HEK293T (cell line): ENCODE measurements at regions not wholly inside any gene's neighbourhood (a gene's known extent, or its start where the extent isn't known, plus 50 kb on each side); places are given as distances from the start of the nearest gene placed in this dataset.

Experiments
- CTCF ChIA-PET: fragments of 350-600 bp; formaldehyde crosslinking; extraction: SDS; loops from one replicate; lab custom pipeline; 2021; ENCODE audit warnings: antibody characterized with exemption, inconsistent platforms; lab: Yijun Ruan, JAX
- POLR2A ChIA-PET: fragments of 350-600 bp; formaldehyde crosslinking; extraction: SDS; loops from one replicate; lab custom pipeline; 2020; ENCODE audit warnings: antibody characterized with exemption, inconsistent platforms; lab: Yijun Ruan, JAX
- DNase-seq: peaks from one replicate; pipeline ENCODE4 v3.0.0; 2012; ENCODE audit warnings: mixed read lengths; ENCODE audit errors: extremely low spot score
- ARNT ChIP-seq: fragments of 450-650 bp; IDR thresholded peaks from 2 replicates; pipeline ENCODE4 v1.6.1; 2017; ENCODE audit warnings: mild to moderate bottlenecking
- BHLHE40 ChIP-seq: fragments of 450-650 bp; IDR thresholded peaks from 2 replicates; pipeline ENCODE4 v1.6.1; 2016; ENCODE audit warnings: mild to moderate bottlenecking, moderate library complexity, borderline replicate concordance
- CTBP1 ChIP-seq: fragments of 450-650 bp; IDR thresholded peaks from 2 replicates; pipeline ENCODE4 v1.6.1; 2016; ENCODE audit warnings: borderline replicate concordance
- ELF4 ChIP-seq: fragments of 450-650 bp; IDR thresholded peaks from 2 replicates; pipeline ENCODE4 v1.6.1; 2017; ENCODE audit warnings: antibody characterized with exemption
- FOXA1 ChIP-seq: fragments of 450-650 bp; IDR thresholded peaks from 2 replicates; pipeline ENCODE4 v1.6.1; 2016; ENCODE audit warnings: mild to moderate bottlenecking
- FOXK2 ChIP-seq: fragments of 450-650 bp; IDR thresholded peaks from 2 replicates; pipeline ENCODE4 v1.6.1; 2016; ENCODE audit warnings: mild to moderate bottlenecking
- FOXM1 ChIP-seq: fragments of 450-650 bp; IDR thresholded peaks from 2 replicates; pipeline ENCODE4 v1.6.1; 2017; ENCODE audit warnings: mild to moderate bottlenecking, borderline replicate concordance
- HDGF ChIP-seq: fragments of 450-650 bp; IDR thresholded peaks from 2 replicates; pipeline ENCODE4 v1.6.1; 2017; ENCODE audit warnings: antibody characterized with exemption, borderline replicate concordance
- L3MBTL2 ChIP-seq: fragments of 450-650 bp; conservative IDR thresholded peaks from 2 replicates; pipeline ENCODE4 v1.6.1; 2016; ENCODE audit warnings: mild to moderate bottlenecking
- LEF1 ChIP-seq: fragments of 450-650 bp; IDR thresholded peaks from 2 replicates; pipeline ENCODE4 v1.6.1; 2017; ENCODE audit warnings: mild to moderate bottlenecking, borderline replicate concordance
- NFRKB ChIP-seq: fragments of 450-650 bp; IDR thresholded peaks from 2 replicates; pipeline ENCODE4 v1.6.1; 2016; ENCODE audit warnings: mild to moderate bottlenecking, moderate library complexity
- SP1 ChIP-seq: fragments of 450-650 bp; IDR thresholded peaks from 2 replicates; pipeline ENCODE4 v1.6.1; 2017
- SUZ12 ChIP-seq: fragments of 450-650 bp; IDR thresholded peaks from 2 replicates; pipeline ENCODE4 v1.6.1; 2016; ENCODE audit warnings: mild to moderate bottlenecking
- TARDBP ChIP-seq: fragments of 450-650 bp; IDR thresholded peaks from 2 replicates; pipeline ENCODE4 v1.6.1; 2016
- ZNF384 ChIP-seq: fragments of 450-650 bp; IDR thresholded peaks from 2 replicates; pipeline ENCODE4 v1.6.1; 2016
- TF ChIP-seq, protein P1 (sequence below): fragments of 450-650 bp; IDR thresholded peaks from 2 replicates; pipeline ENCODE4 v1.6.1; 2016

DNA sequence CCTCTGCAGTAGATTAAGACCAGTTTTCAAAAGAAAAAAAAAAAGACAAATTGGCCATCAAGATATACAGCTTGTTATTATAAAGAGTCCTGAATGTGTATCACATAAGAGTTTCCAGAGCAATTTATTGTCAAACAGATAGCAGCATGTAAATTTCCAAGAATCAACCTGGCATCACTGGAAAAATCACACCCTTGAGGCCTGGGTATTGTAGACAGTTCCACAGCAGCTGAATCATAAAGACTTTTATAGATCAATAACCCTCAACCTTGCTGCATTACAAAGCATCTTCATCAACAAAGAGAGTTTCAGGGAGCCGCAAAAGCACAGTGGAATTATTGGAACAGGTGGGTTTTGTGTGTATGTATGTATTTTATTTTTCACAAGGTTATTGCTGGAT, 94.6 kb upstream of the LRIG3 start:
- TF ChIP-seq FOXA1: no peak
- TF ChIP-seq SP1: no peak
- TF ChIP-seq CTBP1: no peak
- TF ChIP-seq BHLHE40: no peak
- no peak for TF ChIP-seq ZNF384
- TF ChIP-seq HDGF: no peak
- no peak for TF ChIP-seq FOXM1
- no peak for TF ChIP-seq SUZ12
- TF ChIP-seq, protein P1, sequence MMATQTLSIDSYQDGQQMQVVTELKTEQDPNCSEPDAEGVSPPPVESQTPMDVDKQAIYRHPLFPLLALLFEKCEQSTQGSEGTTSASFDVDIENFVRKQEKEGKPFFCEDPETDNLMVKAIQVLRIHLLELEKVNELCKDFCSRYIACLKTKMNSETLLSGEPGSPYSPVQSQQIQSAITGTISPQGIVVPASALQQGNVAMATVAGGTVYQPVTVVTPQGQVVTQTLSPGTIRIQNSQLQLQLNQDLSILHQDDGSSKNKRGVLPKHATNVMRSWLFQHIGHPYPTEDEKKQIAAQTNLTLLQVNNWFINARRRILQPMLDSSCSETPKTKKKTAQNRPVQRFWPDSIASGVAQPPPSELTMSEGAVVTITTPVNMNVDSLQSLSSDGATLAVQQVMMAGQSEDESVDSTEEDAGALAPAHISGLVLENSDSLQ: no peak
- TF ChIP-seq L3MBTL2: no peak
- no peak for TF ChIP-seq ARNT
- TF ChIP-seq NFRKB: no peak
- TF ChIP-seq ELF4: no peak
- TF ChIP-seq FOXK2: no peak
- no peak for TF ChIP-seq LEF1
- no peak for TF ChIP-seq TARDBP
- no peak for DNase-seq
- ChIA-PET CTCF (no interaction called here), POLR2A (interaction anchor here (1.1 kb wide), 1 partner anchor 94 kb away, joined by 3 read pairs; no protein-coding TSS in a partner anchor)

DNA sequence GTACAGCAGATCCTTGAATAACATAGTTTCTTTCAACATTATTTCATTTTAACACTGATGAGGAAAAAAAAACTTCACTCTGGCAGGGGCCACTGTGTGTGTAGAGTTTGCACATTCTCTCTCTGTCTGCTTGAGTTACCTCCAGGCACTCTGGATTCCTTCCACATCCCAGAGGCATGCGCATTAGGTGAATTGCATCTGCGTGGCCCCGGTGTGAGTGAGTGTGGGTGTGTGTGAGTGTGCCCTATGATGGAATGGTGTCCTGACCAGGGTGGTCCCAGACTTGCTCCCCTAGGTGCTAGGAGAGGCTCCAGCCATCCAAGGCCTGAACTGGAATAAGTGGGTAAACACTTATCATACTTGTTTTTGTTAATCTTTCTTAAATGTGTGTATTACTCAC, 90.6 kb upstream of the LRIG3 start:
- POLR2A ChIA-PET: no interaction called here
- CTCF ChIA-PET: no interaction called here
- no peak for DNase-seq
- TF ChIP-seq, protein P1: no peak
- TF ChIP-seq L3MBTL2: no peak

DNA sequence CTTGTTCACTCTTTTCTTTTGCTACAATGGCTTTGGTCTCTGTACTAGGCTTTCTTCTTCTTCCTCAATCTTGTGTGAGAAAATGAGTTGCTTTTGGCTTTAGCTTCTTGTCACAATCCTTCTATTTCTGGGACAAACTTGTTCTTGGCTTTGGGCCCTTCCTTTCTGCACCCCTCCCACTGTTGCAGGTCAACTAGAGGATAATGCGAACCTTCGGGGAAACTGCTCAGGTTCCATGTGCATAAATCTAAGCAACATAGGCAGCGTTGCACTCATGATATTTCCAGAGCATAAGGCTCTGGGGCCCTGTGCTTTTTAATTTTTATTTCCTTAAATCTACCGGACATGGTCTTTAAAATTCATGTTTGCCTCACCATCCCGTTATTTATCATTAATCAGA, 89.8 kb upstream of the LRIG3 start:
- CTCF ChIA-PET: no interaction called here
- no peak for DNase-seq
- POLR2A ChIA-PET: no interaction called here
- no peak for TF ChIP-seq ELF4
- no peak for TF ChIP-seq SP1
- TF ChIP-seq FOXM1: no peak

DNA sequence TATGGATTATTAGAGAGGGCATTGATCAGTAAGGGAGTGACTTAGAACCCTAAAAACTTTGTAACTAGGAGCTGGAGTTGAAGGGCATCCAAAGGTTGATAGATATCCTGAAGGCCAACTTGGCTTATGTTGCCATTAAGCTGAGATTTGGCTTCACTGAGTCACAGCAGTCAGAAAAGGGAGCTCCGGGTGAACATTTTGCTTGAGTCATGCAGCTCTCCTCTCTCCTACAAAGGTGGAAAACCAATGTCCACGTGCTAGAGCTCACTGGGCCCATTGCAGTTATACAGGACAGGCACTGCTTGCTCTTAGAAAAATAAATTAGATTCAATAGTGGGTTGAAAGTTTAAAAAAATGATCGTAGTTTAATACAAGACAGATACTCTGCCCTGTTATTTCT, 87.3 kb upstream of the LRIG3 start:
- ChIA-PET POLR2A (no interaction called here), CTCF (interaction anchor here (0.7 kb wide), 1 partner anchor 615 kb away, joined by 4 read pairs; no protein-coding TSS in a partner anchor)
- no peak for TF ChIP-seq SUZ12
- no peak for DNase-seq

DNA sequence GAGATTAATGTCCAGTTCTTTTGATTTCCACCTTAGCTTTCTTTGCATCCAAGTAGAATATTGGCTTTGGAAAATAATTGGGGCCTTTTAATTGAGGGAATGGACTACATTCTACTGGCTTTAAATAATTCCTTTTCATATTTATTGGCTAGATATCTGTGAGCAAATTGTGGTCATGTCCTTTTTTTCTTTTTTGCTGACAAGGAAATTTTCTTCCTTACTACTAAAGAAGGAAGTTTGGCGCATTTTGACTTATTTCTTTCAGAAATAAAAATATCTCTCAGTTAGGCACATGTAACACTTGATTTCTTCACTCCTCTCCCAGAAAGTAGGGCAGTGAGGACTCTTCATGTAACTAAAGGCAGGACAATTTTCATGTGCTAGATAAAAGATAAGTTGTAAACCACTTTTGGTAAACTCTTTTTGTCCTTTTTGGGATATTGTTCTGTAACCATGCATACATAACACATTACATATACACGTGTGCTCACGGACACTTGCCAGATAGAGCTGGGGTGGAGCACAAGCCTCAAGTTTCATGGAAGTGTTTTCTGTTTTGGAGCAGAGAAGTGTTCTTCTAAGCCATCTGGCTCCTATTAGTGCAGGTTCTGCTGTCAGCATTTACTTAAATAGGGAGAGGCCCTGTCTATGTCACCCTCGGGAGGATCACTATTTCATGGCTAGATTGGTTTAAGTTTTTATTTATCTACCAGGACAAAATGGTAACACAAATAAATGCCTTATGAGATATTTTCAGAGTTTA, 85.1 kb upstream of the LRIG3 start:
- CTCF ChIA-PET: no interaction called here
- TF ChIP-seq L3MBTL2 (no peak), ZNF384 (no peak), LEF1 (no peak), SUZ12 (no peak), FOXM1 (no peak), TARDBP (no peak)
- POLR2A ChIA-PET: no interaction called here
- no peak for DNase-seq

DNA sequence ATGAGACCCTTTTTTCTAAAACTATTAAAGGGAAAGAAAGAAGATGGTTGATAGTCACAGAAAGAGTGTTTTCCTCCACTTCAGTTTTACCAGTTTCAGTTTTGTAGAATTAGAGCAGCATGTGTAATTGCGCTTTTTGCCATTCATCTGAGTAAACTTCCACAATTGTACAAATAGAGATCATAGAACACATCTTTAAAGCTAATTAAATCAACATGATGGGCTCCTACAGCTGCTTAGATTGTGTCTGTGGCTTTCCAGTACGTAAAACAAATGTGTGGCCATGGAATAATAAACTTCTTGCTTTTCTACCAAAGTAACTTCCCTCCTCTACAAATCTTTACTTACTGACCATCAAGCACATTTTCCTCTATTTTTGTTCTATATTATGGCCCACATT, 84.2 kb upstream of the LRIG3 start:
- ChIA-PET POLR2A (no interaction called here), CTCF (interaction anchor here (0.7 kb wide), 1 partner anchor 208 kb away, joined by 3 read pairs; no protein-coding TSS in a partner anchor)
- TF ChIP-seq TARDBP: no peak
- TF ChIP-seq, protein P1: no peak
- TF ChIP-seq L3MBTL2: no peak
- TF ChIP-seq ZNF384: no peak
- no peak for TF ChIP-seq ELF4
- no peak for TF ChIP-seq HDGF
- no peak for TF ChIP-seq BHLHE40
- no peak for TF ChIP-seq CTBP1
- no peak for TF ChIP-seq LEF1
- DNase-seq: no peak

DNA sequence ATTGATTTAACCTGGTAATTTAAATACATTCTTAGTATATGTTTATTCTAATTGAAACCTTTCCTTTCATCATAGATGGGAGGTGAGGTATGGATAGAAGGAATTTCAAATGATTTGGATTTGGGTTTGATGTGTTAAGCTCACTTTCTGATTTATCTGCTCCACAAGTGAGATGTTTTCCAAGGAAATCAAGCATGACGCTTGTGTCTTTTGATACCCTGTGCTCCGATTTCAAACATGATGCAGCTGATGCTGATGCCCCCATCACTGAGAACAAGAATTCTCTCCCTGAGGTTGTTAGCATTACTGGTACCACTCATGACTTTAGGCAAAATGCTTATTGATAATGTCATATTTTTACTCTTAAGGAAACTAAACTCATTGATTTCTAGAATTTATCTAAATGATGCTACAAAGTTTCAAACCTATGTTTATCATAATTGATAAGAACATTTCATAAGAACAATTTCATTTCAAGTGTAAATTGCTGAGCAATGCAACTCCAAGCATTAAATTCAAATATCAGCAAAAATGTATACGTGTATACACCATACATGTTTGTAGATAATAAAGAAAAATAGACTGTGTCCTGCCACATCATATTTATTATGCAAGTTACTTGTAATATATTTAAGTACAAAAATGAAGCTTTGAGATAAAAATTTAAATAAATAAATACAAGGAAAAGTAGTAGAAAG, 75.5 kb upstream of the LRIG3 start:
- CTCF ChIA-PET: no interaction called here
- no peak for DNase-seq
- no peak for TF ChIP-seq LEF1
- TF ChIP-seq CTBP1: no peak
- no peak for TF ChIP-seq HDGF
- TF ChIP-seq FOXM1: no peak
- no peak for TF ChIP-seq FOXA1
- TF ChIP-seq ZNF384: no peak
- no peak for TF ChIP-seq FOXK2
- no peak for TF ChIP-seq L3MBTL2
- TF ChIP-seq, protein P1: no peak
- no peak for TF ChIP-seq BHLHE40
- no peak for TF ChIP-seq SUZ12
- TF ChIP-seq NFRKB: no peak
- TF ChIP-seq ELF4: no peak
- TF ChIP-seq ARNT: no peak
- no peak for TF ChIP-seq TARDBP
- no peak for TF ChIP-seq SP1
- POLR2A ChIA-PET: no interaction called here
